GM12878 (cell line): ENCODE measurements at regions not wholly inside any gene's neighbourhood (a gene's known extent, or its start where the extent isn't known, plus 50 kb on each side); places are given as distances from the start of the nearest gene placed in this dataset.

Experiments
- ATAC-seq: fragments of 200-7000 bp; cut with Tn5 transposase; 3 replicates; pipeline ENCODE4 v1.9.1; 2020; ENCODE audit warnings: mild to moderate bottlenecking, moderate library complexity
- BruUV-seq: library from RNA; stranded (reverse); fragments of 400-500 nt; replicated peaks from 2 replicates; lab custom pipeline; 2021; lab: Mats Ljungman, UMichigan
- CTCF ChIA-PET: fragments of 300-600 bp; sonication (Branson Sonifier 250); formaldehyde crosslinking; extraction: SDS; loops from one replicate; lab custom pipeline; 2021; ENCODE audit warnings: inconsistent platforms; lab: Yijun Ruan, JAX
- POLR2A ChIA-PET: fragments of 350-600 bp; formaldehyde crosslinking; extraction: SDS; loops from one replicate; lab custom pipeline; 2021; ENCODE audit warnings: inconsistent platforms; lab: Charles Lee
- RAD21 ChIA-PET: fragments of 300-600 bp; sonication (Branson Sonifier 250); formaldehyde crosslinking; loops from one replicate; lab custom pipeline; 2023; ENCODE audit warnings: antibody characterized with exemption; ENCODE audit not compliant: unreplicated experiment; lab: Charles Lee
- SMC1A ChIA-PET: fragments of 300-600 bp; sonication (Branson Sonifier 250); formaldehyde crosslinking; loops from one replicate; lab custom pipeline; 2023; ENCODE audit not compliant: unreplicated experiment, uncharacterized antibody; lab: Charles Lee
- DNase-seq: peaks from one replicate; pipeline ENCODE4 v3.0.0-alpha.2; 2011; ENCODE audit warnings: low read depth, low spot score
- FAIRE-seq: peaks from 3 replicates; lab custom pipeline; 2011; peaks lifted over from hg19 to GRCh38; lab: Jason Lieb, UNC
- H2AFZ ChIP-seq: 2 replicates; pipeline ENCODE4 v1.6.0; 2011; ENCODE audit warnings: low read depth, low read length, control low read depth; ENCODE audit not compliant: control insufficient read depth
- H3K27ac ChIP-seq: 2 replicates; pipeline ENCODE4 v1.5.1; 2011; ENCODE audit warnings: control low read depth; ENCODE audit not compliant: control insufficient read depth, insufficient read depth
- H3K27me3 ChIP-seq, 2 experiments: replicated peaks in 1 of 2; 2 replicates each; pipeline versions ENCODE4 v1.6.0 to v1.6.1; 2011; ENCODE audit warnings: low read length in 1 of 2; ENCODE audit not compliant: control insufficient read depth in 2 of 2, insufficient read depth in 2 of 2
- H3K36me3 ChIP-seq, 2 experiments: 2 replicates each; pipeline ENCODE4 v1.5.1; 2011; ENCODE audit warnings: low read length in 1 of 2; ENCODE audit not compliant: control insufficient read depth in 2 of 2, insufficient read depth in 2 of 2
- H3K4me1 ChIP-seq: 2 replicates; pipeline ENCODE4 v1.6.1; 2011; ENCODE audit warnings: mild to moderate bottlenecking, low read length, moderate library complexity, mixed read lengths; ENCODE audit not compliant: control insufficient read depth, insufficient read depth
- H3K4me2 ChIP-seq: 2 replicates; pipeline ENCODE4 v1.6.0; 2011; ENCODE audit warnings: control low read depth; ENCODE audit not compliant: control insufficient read depth, insufficient read depth
- H3K4me3 ChIP-seq: fragments of 200-600 bp; sonication (generic); 2 replicates; pipeline ENCODE4 v1.5.1; 2016
- H3K79me2 ChIP-seq: 2 replicates; pipeline ENCODE4 v1.6.0; 2011; ENCODE audit warnings: low read length; ENCODE audit not compliant: control insufficient read depth, insufficient read depth
- H3K9ac ChIP-seq: 2 replicates; pipeline ENCODE4 v1.8.0; 2011; ENCODE audit warnings: low read length, control low read depth, mixed read lengths; ENCODE audit not compliant: control insufficient read depth, insufficient read depth
- H3K9me3 ChIP-seq: replicated peaks from 3 replicates; pipeline ENCODE4 v1.5.1; 2011; ENCODE audit warnings: mild to moderate bottlenecking, low read length; ENCODE audit not compliant: control insufficient read depth, insufficient read depth
- H4K20me1 ChIP-seq: 2 replicates; pipeline ENCODE4 v1.6.0; 2011; ENCODE audit not compliant: control insufficient read depth, insufficient read depth
- EGR1 ChIP-seq, 2 experiments: IDR thresholded peaks; 1 replicate in 1 of 2; 2 replicates in 1 of 2; pipeline ENCODE4 v1.6.1; 2011 to 2012; ENCODE audit warnings: low read depth in 2 of 2, low read length in 2 of 2, borderline replicate concordance in 1 of 2, mild to moderate bottlenecking in 1 of 2, moderate library complexity in 1 of 2
- EP300 ChIP-seq, 2 experiments: fragments of 150-350 bp in 1 of 2; IDR thresholded peaks; 2 replicates each; pipeline ENCODE4 v1.6.1; 2011 to 2012; ENCODE audit warnings: low read depth in 2 of 2, low read length in 2 of 2, borderline replicate concordance in 1 of 2, improper control_type of control experiment in 1 of 2, inconsistent platforms in 1 of 2; ENCODE audit not compliant: control insufficient read depth in 1 of 2
- RBBP5 ChIP-seq: fragments of 200-600 bp; sonication (generic); conservative IDR thresholded peaks from 2 replicates; pipeline ENCODE4 v1.6.1; 2016
- TARDBP ChIP-seq: IDR thresholded peaks from 2 replicates; pipeline ENCODE4 v1.6.1; 2016; ENCODE audit warnings: borderline replicate concordance
- ZSCAN29 ChIP-seq: fragments of 450-650 bp; IDR thresholded peaks from 2 replicates; pipeline ENCODE4 v1.6.1; 2017; ENCODE audit warnings: mild to moderate bottlenecking, moderate library complexity
- WGBS: methylation state at CpG from one replicate; pipeline ENCODE4 v1.1.6; 2016; ENCODE audit warnings: low lambda C conversion rate; ENCODE audit not compliant: insufficient replicate concordance, insufficient coverage; ENCODE audit errors: missing lambda C conversion rate; 5-methylcytosine and 5-hydroxymethylcytosine counted together
- in situ Hi-C: fragments of 300-500 bp; cut with MboI; formaldehyde crosslinking; loops from 9 replicates; pipeline ENCODE4 v1.14.3; 2018; ENCODE audit warnings: mixed read lengths
- intact Hi-C: fragments of 100-400 bp; cut with micrococcal nuclease; formaldehyde crosslinking; loops from one replicate; pipeline ENCODE4 v1.14.2; 2022; ENCODE audit not compliant: unreplicated experiment
- TF ChIP-seq, protein P1 (sequence below): IDR thresholded peaks from 2 replicates; pipeline ENCODE4 v1.6.1; 2011; ENCODE audit warnings: borderline replicate concordance, low read depth, mild to moderate bottlenecking, moderate library complexity, mixed read lengths, low read length; ENCODE audit not compliant: insufficient read depth; ENCODE audit errors: extremely low read length
- TF ChIP-seq, protein P2 (sequence below): fragments of 450-650 bp; formaldehyde crosslinking; IDR thresholded peaks from 2 replicates; pipeline ENCODE4 v1.5.0; 2022; ENCODE audit warnings: mild to moderate bottlenecking, missing genetic modification characterization
- TF ChIP-seq, protein P3 (sequence below): IDR thresholded peaks from 2 replicates; pipeline ENCODE4 v1.6.1; 2011; ENCODE audit warnings: mild to moderate bottlenecking, low read depth, low read length, moderate library complexity; ENCODE audit not compliant: insufficient replicate concordance
- TF ChIP-seq, protein P4 (sequence below): IDR thresholded peaks from 2 replicates; pipeline ENCODE4 v1.6.1; 2012; ENCODE audit warnings: low read length, inconsistent platforms

DNA sequence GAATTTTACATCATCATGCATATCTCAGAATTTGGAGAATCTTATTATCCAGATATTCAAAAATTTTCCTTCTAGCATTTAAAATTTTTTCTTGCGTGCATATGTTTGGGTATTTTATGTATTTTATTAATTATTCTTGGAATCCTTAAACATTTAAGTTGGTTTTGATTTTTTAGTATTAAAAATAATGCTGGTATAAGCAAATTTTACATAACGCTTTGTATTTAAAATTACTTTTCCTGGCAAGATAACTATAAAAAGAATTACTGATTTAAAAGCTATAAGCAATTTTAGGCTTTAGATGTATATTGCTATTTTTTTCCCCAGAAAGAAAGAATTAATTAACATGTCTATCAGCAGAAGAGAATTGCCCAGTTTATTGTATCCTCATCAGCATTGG, 224.6 kb upstream of the STXBP6 start:
- no TSS peak for BruUV-seq
- H3K27ac ChIP-seq: no peak overlapping the region
- H4K20me1 ChIP-seq: no peaks in the 10 kb centered on the region
- no peaks in the 10 kb centered on the region for H3K36me3 ChIP-seq
- WGBS: 38% methylated on average over 2 of the region's 2 CpGs
- H2AFZ ChIP-seq: no peak overlapping the region
- ATAC-seq (no peak), DNase-seq (no peak), FAIRE-seq (no peak)
- intact Hi-C loops: no loop called here
- SMC1A ChIA-PET: no interaction called here
- H3K9ac ChIP-seq: no peak overlapping the region
- in situ Hi-C loops: no loop called here
- CTCF ChIA-PET: interaction anchor here (1.4 kb wide), 1 partner anchor 9 kb away, joined by 4 read pairs; no protein-coding TSS in a partner anchor
- TF ChIP-seq, protein P1, sequence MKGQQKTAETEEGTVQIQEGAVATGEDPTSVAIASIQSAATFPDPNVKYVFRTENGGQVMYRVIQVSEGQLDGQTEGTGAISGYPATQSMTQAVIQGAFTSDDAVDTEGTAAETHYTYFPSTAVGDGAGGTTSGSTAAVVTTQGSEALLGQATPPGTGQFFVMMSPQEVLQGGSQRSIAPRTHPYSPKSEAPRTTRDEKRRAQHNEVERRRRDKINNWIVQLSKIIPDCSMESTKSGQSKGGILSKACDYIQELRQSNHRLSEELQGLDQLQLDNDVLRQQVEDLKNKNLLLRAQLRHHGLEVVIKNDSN: no peak
- TF ChIP-seq, protein P2, sequence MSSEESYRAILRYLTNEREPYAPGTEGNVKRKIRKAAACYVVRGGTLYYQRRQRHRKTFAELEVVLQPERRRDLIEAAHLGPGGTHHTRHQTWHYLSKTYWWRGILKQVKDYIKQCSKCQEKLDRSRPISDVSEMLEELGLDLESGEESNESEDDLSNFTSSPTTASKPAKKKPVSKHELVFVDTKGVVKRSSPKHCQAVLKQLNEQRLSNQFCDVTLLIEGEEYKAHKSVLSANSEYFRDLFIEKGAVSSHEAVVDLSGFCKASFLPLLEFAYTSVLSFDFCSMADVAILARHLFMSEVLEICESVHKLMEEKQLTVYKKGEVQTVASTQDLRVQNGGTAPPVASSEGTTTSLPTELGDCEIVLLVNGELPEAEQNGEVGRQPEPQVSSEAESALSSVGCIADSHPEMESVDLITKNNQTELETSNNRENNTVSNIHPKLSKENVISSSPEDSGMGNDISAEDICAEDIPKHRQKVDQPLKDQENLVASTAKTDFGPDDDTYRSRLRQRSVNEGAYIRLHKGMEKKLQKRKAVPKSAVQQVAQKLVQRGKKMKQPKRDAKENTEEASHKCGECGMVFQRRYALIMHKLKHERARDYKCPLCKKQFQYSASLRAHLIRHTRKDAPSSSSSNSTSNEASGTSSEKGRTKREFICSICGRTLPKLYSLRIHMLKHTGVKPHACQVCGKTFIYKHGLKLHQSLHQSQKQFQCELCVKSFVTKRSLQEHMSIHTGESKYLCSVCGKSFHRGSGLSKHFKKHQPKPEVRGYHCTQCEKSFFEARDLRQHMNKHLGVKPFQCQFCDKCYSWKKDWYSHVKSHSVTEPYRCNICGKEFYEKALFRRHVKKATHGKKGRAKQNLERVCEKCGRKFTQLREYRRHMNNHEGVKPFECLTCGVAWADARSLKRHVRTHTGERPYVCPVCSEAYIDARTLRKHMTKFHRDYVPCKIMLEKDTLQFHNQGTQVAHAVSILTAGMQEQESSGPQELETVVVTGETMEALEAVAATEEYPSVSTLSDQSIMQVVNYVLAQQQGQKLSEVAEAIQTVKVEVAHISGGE (CRISPR knock-in tag): no peak
- no peak for TF ChIP-seq EP300 (IDR thresholded peaks at IDR 0.05; ENCODE audit: borderline replicate concordance in 1 of 2, control insufficient read depth in 1 of 2, low read depth in 2 of 2, low read length in 2 of 2)
- TF ChIP-seq, protein P3, sequence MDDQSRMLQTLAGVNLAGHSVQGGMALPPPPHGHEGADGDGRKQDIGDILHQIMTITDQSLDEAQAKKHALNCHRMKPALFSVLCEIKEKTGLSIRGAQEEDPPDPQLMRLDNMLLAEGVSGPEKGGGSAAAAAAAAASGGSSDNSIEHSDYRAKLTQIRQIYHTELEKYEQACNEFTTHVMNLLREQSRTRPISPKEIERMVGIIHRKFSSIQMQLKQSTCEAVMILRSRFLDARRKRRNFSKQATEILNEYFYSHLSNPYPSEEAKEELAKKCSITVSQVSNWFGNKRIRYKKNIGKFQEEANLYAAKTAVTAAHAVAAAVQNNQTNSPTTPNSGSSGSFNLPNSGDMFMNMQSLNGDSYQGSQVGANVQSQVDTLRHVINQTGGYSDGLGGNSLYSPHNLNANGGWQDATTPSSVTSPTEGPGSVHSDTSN: no peak
- no peak for TF ChIP-seq RBBP5
- TF ChIP-seq ZSCAN29: no peak
- TF ChIP-seq EGR1 (IDR thresholded peaks at IDR 0.05; ENCODE audit: borderline replicate concordance in 1 of 2, low read depth in 2 of 2, low read length in 2 of 2): no peak
- TF ChIP-seq, protein P4, sequence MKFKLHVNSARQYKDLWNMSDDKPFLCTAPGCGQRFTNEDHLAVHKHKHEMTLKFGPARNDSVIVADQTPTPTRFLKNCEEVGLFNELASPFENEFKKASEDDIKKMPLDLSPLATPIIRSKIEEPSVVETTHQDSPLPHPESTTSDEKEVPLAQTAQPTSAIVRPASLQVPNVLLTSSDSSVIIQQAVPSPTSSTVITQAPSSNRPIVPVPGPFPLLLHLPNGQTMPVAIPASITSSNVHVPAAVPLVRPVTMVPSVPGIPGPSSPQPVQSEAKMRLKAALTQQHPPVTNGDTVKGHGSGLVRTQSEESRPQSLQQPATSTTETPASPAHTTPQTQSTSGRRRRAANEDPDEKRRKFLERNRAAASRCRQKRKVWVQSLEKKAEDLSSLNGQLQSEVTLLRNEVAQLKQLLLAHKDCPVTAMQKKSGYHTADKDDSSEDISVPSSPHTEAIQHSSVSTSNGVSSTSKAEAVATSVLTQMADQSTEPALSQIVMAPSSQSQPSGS: no peak
- no peak for TF ChIP-seq TARDBP
- POLR2A ChIA-PET: no interaction called here
- H3K27me3 ChIP-seq: no peaks in the 10 kb centered on the region
- H3K9me3 ChIP-seq: no peaks in the 10 kb centered on the region
- RAD21 ChIA-PET: no interaction called here
- H3K4me3 ChIP-seq: no peak overlapping the region
- no peak overlapping the region for H3K4me2 ChIP-seq
- H3K4me1 ChIP-seq: no peaks in the 10 kb centered on the region
- H3K79me2 ChIP-seq: no peaks in the 10 kb centered on the region
